Kidney capillary endothelial cell (primary cell): ENCODE measurements at regions not wholly inside any gene's neighbourhood (a gene's known extent, or its start where the extent isn't known, plus 50 kb on each side); places are given as distances from the start of the nearest gene placed in this dataset.

Experiments
- DNase-seq: peaks from one replicate; pipeline ENCODE4 v3.0.0-alpha.2; 2018; ENCODE audit warnings: low spot score

DNA sequence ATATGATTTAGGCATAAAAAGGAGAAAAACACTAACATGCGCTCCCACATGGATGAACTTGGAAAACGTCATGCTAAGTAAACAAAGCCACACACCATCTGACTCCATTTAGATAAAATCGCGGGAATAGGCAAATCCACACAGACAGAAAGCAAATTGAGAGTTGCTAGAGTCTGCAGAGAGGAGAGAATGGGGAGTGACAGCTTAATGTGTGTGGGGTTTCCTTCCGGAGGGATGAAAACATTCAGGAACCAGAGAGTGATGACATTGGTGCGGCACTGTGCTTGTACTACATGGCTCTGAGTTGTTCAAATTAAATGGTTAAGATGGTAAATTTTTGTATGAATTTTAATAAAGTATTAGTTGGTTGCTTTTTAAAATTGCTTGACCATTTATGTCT lies 482.9 kb upstream of the AKR1E2 start:
- DNase-seq: no peak

DNA sequence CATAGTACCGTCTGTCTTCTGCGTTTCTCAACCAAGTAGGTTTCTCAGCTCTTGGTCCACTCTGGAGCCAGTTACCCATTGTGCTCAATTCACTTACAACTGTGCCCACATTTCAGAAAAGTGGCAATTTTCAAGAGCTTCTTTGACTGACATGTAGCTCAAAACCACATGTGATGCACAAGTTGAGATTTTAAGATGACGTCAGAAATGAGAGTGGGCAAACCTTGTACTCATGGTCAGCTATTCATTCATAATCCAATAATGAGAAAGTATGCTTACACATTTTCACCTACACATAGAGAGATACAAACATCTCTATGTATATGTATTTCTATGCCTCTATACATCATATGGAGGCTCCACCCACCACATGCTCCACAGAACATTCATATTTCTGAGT lies 487.2 kb upstream of the AKR1E2 start:
- no peak for DNase-seq

DNA sequence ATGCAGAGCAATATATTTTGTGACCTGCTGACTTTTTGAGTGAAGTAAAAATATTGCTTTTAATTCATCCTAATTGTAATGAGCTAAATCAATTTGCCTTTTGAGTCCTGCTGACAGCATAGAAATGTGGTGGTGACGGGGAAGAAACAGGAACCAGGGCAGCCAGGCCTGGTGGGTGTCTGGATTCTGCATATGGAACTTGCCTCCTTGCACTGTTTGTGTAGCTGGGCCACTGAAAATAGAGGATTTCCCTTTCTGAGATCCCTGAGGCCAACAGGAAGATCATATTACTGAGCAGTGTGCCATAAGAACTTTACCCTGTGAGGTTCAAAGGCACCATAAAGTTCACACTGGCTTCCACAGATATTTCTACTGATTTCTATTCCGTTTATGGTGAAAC lies 488.4 kb upstream of the AKR1E2 start:
- DNase-seq: no peak

DNA sequence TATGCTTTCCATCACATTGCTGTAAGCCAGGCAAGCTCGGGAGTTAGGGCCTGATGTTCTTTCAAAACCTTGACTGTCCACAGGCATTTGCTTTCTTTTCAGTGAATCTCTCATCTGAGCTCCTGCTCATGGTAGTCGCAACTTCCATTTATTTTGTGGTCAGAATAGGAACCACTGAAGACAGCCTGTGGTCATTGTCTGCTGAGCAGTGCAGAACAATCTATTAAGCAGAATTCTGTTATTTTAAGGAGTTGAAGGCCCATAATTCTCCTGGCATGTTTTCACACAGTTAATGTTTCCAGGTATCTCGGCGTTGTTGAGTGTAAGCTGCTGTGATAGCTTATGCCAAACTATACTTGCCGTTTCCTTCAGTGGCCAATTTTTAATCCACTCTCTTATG lies 491.1 kb upstream of the AKR1E2 start:
- DNase-seq: no peak

DNA sequence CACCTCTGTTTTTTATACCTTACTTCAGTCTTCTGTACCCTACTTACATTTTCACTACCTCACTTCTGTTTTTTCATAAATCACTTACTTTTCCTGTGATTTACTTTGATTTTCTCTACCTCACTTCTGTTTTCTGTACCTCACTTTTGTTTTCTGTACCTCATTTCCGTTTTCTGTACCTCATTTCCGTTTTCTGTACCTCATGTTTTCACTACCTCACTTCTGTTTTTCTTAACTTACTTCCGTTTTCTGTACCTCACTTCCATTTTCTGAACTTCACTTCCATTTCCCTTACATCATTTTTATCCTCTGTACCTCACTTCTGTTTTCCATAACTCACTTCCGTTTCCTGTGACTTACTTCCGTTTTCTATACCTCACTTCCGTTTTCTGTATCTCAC lies 492.0 kb upstream of the AKR1E2 start:
- DNase-seq: no peak

DNA sequence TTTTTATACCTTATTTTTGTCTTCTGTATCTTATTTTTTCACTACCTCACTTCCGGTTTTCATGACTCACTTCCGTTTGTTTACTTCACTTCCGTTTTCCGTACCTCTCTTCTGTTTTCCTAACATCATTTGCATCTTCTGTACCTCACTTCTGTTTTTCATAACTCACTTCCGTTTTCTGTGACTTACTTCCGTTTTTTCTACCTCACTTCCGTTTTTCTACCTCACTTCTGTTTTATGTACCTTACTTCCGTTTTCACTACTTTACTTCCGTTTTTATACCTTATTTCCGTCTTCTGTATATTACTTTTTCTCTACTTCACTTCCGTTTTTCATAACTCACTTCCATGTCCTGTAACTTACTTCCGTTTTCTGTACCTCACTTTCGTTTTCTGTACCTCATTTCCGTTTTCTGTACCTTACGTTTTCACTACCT lies 492.5 kb upstream of the AKR1E2 start:
- DNase-seq: no peak

DNA sequence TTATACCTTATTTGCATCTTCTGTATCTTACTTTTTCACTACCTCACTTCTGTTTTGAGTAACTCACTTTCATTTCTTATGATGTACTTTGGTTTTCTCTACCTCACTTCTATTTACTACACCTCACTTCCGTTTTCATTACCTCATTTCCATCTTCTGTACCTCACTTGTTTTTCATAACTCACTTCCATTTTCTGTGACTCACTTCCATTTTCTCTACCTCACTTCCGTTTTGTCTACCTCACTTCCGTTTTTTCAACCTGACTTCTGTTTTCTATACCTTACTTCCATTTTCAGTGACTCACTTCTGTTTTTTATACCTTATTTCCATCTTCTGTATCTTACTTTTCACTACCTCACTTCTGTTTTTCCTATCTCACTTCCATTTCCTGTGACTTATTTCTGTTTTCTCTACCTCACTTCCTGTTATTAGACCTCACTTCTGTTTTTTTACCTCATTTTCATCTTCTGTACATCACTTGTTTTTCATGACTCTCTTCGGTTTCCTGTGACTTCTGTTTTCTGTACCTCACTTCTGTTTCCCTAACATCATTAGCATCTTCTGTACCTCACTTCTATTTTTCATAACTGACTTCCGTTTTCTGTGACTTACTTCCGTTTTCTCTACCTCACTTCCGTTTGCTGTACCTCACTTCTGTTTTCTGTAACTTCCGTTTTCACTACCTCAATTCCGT lies 493.1 kb upstream of the AKR1E2 start:
- DNase-seq: no peak

DNA sequence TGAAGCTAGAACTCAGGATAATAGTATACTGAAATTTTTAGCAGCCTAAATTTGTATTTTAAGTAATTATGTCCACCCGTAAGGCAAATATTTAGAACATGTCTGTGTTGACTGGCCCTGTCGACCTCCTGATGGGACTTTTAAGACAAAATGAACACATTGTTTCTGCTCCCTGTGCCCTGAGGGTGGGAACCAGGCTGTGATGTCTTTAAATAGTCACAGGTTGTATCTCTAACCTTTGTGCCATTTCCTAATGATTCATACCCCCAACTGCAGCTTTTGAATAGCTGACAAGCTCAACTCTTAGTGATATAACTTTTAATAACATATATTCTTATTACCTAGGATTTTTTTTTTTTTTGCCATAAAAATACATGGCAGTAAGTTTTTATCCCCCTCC lies 494.9 kb upstream of the AKR1E2 start:
- no peak for DNase-seq

DNA sequence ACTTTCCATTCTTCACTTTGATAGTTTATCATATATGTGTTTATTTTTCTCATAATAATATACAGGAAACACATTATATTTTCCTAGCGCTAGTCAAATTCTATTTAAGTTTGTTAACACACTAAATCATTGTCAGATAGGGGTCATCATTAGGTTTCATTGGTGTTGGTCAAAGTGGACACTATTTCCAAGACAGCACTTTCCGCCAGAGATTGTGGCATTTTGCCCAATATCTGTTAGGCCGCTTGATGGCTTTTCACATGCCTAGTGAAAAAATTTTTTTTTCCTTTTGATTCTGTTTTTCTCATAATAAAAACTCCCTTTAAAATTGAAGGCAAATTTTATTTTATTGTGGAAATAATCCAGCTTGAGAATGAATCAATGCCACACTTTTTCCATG lies 495.4 kb upstream of the AKR1E2 start:
- DNase-seq: no peak

DNA sequence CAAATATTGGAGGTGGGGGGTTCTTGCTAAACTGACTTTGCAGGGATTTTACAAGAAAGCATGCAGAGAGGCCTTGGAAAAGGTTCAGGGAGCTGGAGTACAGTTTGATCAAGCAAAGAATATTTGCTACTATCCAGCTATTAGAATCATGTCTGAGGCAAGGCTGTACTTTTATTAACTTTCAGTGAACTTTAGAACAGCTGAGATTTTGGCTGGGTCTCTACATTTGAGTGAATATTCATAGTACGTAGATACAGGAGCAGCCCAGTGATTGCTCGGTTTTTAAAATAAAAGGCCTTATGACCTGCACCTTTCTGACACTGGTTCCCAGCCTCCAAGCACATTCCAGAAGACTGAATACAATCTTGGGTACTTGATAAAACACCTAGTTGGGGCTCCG lies 496.8 kb upstream of the AKR1E2 start:
- no peak for DNase-seq

DNA sequence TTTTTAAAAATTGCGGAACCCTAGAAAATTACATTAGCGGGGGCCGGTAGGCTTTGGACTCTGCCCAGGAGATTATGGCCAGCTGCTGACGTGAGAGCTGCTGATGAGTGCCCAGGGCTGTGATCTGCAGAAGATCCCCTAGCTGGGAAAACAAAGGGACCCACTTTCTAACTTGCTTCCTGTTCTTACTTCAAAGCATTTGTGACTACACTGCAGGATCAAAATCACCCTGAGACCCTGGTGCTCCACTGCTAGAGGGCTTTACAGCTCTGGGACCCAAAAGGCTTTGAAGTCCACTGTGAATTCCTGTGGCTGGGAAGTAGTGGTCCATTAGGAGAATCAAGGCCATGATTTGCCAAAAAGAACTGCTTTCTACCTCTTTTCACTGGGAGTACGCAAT lies 499.4 kb upstream of the AKR1E2 start:
- DNase-seq: no peak

DNA sequence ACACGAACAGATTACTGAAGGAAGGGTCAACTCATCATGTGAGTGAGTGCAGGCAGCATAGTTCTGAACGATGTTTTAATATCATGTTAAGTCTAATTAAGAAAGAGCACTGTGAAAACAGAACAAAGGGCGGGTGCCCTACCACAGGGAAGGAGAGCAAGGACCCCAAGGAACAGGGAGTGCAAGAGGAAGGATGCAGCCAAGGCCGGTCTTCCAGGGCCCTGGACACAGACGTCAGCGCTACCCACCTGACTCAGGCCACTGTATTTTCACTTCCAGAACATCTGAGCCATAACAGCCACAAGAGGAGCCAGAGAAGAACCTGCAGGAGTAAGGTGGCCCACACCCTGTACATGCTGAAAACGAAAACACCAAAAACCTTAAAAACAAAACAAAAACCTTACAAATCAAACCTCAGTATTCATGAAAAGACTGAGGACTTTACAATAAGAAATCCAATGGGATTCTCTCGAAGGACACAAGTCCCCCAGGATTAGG lies 506.1 kb upstream of the AKR1E2 start:
- DNase-seq: no peak

DNA sequence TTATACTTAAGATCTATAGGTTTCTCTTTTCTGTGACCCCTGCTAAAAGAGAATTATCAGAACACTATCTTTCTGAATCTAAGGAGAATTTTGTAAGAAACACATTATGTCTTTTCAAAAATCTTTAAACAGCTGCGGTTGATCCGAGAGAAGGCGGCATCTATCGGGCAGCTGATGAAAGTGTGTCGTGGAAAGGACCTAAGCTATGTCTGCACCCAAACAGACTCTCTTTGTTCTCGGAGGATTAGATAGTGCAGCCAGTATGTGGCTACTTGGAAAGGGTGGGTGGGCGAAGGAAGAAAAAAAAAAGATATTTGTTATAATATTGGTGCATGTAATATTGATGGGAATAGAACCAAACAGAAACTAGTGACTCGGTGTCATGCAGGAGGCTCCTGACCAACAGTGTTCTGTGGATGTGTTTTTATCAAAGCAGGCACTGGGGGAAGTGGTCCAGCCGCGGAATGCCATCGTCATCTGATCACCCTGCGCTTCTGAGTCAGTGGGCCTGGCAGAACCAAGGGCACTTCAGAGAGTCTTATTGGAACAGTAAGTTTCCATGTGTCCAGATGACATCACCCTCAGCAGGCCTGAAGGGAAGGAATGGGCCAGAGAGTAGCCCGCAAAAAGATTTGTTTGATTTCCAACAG lies 509.7 kb upstream of the AKR1E2 start:
- DNase-seq: no peak

DNA sequence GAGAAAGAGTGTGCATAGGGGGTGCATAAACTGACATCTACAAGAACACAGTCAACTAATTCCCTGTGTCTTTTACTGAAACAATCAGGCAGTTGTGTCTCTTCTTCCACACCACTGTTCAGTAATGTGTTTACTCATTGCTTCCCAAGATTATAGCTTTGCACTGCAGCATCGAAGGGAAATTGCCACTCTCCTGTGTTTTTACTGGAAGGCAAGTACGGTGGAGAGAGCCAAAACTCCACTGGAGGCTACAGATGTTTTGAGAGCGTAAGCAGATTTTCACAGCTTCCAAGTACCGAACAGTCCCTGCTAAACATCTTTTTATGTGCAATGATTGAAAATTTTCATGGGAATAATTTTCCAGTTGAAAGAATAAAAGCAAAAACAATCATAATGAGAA lies 510.5 kb upstream of the AKR1E2 start:
- no peak for DNase-seq

DNA sequence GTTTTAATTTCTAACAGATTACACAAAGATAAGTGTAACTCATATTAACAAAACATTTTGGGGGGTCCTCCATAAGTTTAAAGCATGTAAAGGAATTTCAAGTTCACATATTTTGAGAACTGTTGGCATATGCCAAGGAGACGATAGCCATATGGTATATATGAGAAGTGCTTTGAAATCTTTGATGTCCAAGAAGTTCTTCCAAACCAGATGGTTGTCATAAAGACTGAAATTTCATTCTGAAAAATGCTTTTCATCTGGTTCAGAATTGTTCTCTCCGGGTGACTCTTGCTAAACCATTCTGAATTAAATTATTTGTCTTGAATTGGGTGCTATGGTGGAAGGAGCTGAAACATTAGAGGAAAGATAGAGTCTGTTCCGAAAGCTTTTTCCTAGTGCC lies 513.0 kb upstream of the AKR1E2 start:
- no peak for DNase-seq

DNA sequence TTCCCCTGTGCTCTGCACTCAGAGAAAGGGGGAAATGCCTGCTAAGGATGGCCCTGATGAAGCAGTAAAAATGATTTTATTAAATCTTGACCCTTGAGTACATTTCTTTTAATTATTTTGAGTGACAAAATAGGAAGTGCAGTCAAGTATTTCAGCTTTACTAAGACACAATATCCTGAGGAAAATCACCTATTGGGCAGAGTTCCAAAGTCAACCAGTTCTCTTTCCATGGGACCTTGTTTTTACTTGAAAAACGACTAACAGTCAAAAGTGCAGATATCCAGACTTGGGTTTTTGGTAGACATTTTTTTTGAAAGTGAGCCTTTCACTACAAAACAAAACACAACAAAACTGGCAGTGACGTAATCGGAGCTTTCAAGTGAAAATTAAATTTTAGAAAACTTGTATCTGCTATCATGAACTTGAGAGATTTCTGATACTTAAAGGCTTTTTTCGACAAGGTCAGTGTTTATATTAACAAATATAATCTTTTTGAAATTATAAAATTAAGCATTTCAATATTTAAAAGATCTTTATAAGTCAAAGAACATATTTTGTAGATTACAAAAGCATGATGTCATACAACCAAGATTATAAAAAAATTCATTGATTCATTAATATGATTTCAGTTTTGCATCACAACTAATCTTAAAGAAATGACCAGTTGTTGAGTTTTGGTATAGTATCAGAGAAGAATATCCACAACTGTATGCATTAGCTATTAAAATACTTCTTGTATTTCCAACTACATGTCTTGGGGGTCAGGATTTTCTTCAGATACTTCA lies 513.8 kb upstream of the AKR1E2 start:
- DNase-seq: no peak

DNA sequence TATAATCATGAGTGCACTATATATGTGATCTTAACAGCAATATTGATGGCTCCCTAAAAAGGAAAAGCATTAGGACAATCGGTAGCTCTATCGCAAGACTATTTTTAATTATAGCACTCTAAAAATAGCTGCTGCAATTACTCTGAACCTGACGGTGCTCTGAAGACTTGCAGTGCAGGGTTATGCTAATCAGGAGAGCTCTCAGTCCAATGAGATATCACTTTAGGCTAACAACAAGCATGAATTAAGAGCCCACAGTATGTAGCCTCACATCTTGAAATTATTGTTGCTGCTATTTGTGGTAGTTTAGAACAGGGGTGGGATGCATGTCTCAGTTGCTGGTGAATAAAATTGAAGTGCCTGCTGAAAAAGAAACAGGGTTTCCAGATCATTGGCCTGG lies 515.8 kb upstream of the AKR1E2 start:
- DNase-seq: no peak

DNA sequence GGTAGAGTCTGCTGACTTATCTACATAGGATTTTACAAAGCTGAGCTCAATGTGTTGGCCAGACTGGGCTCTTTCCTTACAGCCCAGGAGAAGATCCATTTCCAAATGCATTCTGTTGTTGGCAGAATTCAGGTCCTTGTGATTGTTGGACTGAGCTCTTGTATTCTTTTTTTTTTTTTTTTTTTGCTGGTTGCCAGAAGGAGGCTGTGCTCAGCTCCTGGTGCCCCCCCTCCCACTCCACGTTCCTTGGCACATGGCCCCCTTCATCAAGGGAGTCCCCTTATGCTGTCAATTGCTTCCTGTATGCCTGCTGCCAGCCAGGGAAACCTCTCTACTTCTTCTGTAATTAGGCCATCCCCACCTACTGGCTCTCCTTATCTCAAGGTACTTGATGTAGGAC lies 518.1 kb upstream of the AKR1E2 start:
- DNase-seq: no peak

DNA sequence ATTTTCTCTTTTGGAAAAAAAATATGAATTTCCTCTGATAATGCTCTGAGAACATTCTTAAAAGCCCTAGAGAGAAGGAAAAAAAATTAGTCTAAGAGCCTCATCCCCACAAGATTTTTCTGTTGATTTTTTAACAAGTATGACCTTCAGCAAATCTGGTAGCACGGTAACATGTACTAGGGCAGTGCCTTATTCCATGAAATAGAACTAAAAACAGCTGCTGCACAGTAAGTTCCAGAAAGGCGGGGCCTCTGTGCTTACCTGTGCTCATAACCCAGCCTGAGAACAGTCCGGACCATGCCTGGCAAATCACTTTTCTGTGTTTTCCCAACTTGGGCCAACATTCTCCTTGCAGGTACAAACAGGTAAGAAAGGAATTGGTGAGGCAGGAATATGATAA lies 519.1 kb upstream of the AKR1E2 start:
- no peak for DNase-seq

DNA sequence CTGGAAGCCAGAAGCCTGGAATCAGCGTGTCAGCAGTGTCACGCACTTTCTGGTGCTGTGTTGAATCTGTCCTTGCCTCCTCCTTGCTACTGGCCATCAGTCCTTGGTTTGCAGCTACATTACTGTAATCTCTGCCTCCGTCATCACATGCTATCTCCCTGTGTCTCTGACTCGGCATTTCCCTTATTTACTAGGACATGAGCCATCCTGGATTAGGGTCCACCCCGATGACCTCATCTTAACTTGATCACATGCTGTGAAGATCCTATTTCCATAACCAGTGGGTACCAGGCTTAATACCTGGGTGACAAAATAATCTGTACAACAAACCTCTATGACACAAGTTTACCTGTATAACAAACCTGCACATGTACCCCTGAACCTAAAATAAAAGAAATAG lies 518.0 kb upstream of the KLF6 start:
- DNase-seq: no peak

DNA sequence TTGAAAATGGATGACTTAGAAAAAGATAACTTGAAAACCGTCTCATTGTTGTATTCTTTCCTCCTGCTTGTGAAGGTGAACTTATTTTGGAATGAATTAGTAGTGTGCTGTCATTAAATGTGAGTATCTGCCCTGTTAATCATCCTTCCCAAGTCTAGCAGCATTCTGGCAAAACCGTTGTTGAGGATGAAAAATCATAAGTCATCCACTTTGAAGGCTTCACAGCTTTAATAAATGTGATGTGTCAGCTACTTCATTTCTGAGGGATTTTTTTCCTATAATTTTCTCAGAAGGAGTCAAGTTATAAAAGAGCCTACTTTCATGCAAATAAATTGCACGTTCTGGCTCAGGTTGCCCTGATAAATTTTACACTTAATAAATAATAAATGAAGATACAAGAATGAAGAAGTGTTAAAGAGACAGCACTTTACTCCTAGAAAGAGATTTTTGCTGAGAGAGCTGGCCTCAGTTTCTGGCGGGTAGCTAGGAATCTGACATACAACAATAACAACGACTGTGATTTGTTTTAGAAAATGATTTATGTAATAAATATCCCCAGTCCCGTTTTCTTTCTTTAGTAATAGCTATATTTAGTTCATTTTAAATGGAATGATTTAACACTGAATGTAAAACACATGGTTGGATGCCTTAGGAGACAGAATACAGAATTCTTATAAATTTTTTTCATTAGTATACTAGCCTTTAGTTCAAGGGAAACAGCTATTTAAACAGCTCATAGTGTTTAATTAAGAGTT lies 516.5 kb upstream of the KLF6 start:
- DNase-seq: no peak

DNA sequence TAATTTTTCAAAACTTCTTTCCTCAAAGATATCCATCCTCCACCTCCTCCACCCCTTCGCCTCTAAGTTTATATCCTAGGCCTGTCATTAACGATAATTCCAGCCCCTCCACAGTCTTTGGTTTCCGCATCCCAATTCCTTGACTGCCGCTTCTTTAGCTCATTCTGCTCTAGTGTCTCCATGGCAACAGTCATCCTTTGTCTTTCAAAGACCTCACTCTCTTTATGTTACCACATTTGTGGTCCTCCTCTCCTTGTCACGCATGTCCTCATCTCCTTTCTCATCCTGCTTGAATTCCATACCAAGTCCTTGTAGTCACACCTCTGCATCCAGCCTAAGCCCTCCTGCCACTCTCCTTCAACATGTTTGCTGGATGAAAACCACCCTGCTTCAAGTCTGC lies 511.2 kb upstream of the KLF6 start:
- no peak for DNase-seq
